H7 (cell line): ENCODE measurements at regions not wholly inside any gene's neighbourhood (a gene's known extent, or its start where the extent isn't known, plus 50 kb on each side); places are given as distances from the start of the nearest gene placed in this dataset.
A peak's percentile ranks its signal among the peaks of the same experiment; 100 is the strongest.

Source experiments
- DNase-seq: peaks from one replicate; pipeline ENCODE4 v3.0.0; 2012
- H3K27me3 ChIP-seq: 2 replicates; pipeline ENCODE4 v1.6.0; 2011; ENCODE audit warnings: mild to moderate bottlenecking, low read length; ENCODE audit not compliant: control insufficient read depth, insufficient read depth
- H3K36me3 ChIP-seq: replicated peaks from 2 replicates; pipeline ENCODE4 v1.5.1; 2011; ENCODE audit warnings: low read length; ENCODE audit not compliant: control insufficient read depth, insufficient read depth
- H3K4me3 ChIP-seq: 2 replicates; pipeline ENCODE4 v1.5.1; 2011; ENCODE audit warnings: low read depth, mild to moderate bottlenecking, control low read depth, low read length, moderate library complexity; ENCODE audit not compliant: insufficient read depth

DNA sequence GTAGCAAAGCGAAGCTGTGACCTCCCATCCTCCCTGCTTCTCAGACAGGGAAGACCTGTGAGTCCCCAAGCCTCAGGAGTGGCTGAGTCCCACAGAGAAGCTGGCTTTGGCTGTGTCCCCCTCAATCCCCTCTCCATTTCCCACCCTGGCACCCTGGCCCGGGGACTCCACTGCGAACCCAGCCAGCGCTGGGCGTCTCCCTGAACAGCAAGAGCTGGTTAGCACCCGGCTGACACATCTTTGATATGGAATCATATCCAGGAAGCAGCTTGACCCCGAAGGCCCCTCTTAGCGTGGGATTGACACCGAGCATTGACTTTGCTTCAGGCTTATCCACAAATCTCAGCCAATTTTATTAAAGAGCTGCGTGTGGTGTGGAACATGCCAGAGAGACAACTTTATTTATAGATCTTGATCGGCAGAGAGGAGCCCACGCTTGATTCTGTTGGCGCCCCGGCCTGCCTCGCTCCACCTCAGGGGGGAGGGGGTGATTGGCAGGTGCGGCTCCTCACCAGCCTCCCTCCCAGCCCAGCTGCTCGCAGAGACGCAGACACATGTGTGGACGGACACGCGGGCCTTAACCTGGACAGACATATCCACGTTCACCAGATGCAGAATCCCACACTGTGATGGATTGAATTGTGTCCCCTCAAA lies 120.7 kb upstream of the MVB12B start:
- H3K27me3 ChIP-seq: no peaks in the 10 kb centered on the region
- no peak for DNase-seq
- H3K36me3 ChIP-seq: no peaks in the 10 kb centered on the region
- no peak overlapping the region for H3K4me3 ChIP-seq

- no peaks in the 10 kb centered on the region for H3K27me3 ChIP-seq
- H3K4me3 ChIP-seq: no peak overlapping the region
- no peaks in the 10 kb centered on the region for H3K36me3 ChIP-seq
- DNase-seq: no peak
These were observed 119.4 kb upstream of the MVB12B start for GRCh38 chr9:126207256-126207655.

GRCh38 chr9:126208216-126208758 lies 118.3 kb upstream of the MVB12B start:
- no peak for DNase-seq
- Histone ChIP-seq H3K27me3 (no peaks in the 10 kb centered on the region), H3K36me3 (no peaks in the 10 kb centered on the region), H3K4me3 (no peak overlapping the region)

DNA sequence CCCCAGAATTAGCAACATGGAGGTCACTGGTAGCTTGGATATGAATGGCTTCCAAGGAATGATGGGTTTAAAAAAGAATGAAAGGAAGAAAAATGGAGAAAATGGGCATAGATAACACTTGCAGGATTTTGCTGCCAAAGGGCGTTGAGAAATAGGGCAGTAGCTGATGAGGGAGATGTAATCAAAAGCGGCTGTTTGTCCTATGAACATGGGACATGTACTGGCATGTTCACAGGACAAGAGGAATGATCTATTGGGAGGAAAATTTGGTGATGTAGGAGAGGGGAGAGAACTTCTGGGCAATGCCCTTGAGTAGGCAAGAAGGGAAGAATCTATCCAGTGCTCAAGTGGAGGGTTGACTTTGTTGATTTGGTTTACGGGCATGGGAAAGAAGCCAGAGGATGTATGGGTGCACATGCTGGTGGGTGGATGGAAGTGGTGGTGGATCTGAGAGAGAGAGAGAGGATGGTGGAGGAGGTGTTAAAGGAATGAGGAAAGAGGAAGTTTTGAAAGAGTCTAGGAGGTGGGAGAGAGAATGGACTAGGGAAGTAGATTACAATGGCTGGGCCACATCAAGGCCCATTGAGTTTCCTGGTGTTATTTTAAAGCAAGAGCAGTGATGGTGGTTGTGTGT lies 115.1 kb upstream of the MVB12B start:
- DNase-seq: no peak
- H3K36me3 ChIP-seq: no peaks in the 10 kb centered on the region
- H3K4me3 ChIP-seq: no peak overlapping the region
- no peaks in the 10 kb centered on the region for H3K27me3 ChIP-seq

DNA sequence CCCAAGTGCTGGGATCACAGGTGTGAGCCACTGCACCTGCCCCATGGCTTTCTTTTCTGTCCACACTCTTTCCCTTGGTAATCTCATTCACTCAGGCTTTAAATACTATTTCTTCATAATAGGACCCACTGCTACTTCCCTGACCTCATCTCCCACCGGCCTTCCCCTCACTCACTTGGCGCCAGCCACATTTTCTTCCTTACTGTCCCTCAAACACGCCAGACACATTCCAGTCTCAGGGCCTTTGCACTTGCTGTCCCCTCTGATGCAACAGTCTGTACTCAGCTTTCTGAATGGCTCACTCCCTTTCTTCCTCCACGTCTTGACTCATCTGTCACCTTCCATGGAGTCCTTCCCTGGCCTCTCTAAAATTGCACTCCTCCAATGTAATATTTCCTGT lies 111.1 kb upstream of the MVB12B start:
- Histone ChIP-seq H3K36me3 (no peaks in the 10 kb centered on the region), H3K27me3 (no peaks in the 10 kb centered on the region), H3K4me3 (no peak overlapping the region)
- no peak for DNase-seq

- Histone ChIP-seq H3K4me3 (no peak overlapping the region), H3K36me3 (no peaks in the 10 kb centered on the region), H3K27me3 (no peaks in the 10 kb centered on the region)
- DNase-seq: no peak
These were observed 109.8 kb upstream of the MVB12B start for GRCh38 chr9:126216826-126217225.

- no peak for DNase-seq
- no peak overlapping the region for H3K4me3 ChIP-seq
- no peaks in the 10 kb centered on the region for H3K36me3 ChIP-seq
- no peaks in the 10 kb centered on the region for H3K27me3 ChIP-seq
These were observed 109.4 kb upstream of the MVB12B start for GRCh38 chr9:126217250-126217653.

DNA sequence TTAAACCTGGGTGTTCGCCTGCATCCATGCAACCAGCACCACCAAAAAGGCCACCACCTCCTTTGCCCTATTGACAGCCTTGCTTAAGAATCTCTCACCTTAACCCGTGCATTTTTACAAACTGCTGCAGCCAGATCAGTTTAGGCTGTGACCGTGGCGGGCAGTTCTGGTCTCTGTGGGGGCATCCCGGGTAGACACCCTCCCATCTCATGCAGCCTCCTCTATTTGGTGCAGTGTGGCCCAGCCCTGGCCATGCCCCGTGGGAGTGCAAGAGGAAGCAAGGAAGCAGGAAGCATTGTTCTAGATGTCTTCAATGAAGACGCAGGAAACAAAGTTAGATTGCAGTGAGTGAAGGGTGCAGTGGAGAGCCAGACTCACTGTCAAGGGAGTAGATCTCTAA lies 108.8 kb upstream of the MVB12B start:
- Histone ChIP-seq H3K27me3 (no peaks in the 10 kb centered on the region), H3K4me3 (no peak overlapping the region), H3K36me3 (no peaks in the 10 kb centered on the region)
- DNase-seq: no peak

- DNase-seq: no peak
- no peaks in the 10 kb centered on the region for H3K27me3 ChIP-seq
These were observed 108.1 kb upstream of the MVB12B start for GRCh38 chr9:126218359-126219125.

GRCh38 chr9:126219166-126219565 lies 107.5 kb upstream of the MVB12B start:
- Histone ChIP-seq H3K27me3 (no peaks in the 10 kb centered on the region), H3K4me3 (no peak overlapping the region), H3K36me3 (no peaks in the 10 kb centered on the region)
- no peak for DNase-seq

More at GRCh38 chr9:126218359-126219125, 108.1 kb upstream of the MVB12B start:
- Histone ChIP-seq H3K4me3 (no peak overlapping the region), H3K36me3 (no peaks in the 10 kb centered on the region)

DNA sequence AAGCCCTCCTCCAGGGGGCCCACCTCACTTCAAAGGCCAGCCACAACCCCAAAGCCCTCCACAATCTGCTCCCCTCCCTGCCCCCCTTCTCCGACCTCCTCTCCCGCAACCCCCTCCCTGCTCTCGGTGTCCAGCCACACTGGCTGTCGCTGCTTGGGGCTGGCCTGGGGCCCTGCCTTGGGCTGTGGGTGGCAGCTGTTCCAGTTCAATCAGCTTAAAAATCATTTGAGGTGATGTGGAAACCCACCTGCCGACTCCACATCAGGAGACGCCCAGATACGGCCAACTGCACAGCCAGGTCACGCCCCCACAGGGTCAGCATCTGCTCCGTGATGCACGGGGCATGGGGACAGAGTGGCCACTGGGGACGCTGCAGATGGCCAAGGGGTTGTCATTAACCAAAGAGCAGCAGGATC lies 107.0 kb upstream of the MVB12B start:
- Histone ChIP-seq H3K36me3 (no peaks in the 10 kb centered on the region), H3K4me3 (no peak overlapping the region), H3K27me3 (no peaks in the 10 kb centered on the region)
- DNase-seq: peak; percentile 73

- Histone ChIP-seq H3K27me3 (no peaks in the 10 kb centered on the region), H3K4me3 (no peak overlapping the region), H3K36me3 (no peaks in the 10 kb centered on the region)
- DNase-seq: no peak
These were observed 105.1 kb upstream of the MVB12B start for GRCh38 chr9:126221480-126221879.

DNA sequence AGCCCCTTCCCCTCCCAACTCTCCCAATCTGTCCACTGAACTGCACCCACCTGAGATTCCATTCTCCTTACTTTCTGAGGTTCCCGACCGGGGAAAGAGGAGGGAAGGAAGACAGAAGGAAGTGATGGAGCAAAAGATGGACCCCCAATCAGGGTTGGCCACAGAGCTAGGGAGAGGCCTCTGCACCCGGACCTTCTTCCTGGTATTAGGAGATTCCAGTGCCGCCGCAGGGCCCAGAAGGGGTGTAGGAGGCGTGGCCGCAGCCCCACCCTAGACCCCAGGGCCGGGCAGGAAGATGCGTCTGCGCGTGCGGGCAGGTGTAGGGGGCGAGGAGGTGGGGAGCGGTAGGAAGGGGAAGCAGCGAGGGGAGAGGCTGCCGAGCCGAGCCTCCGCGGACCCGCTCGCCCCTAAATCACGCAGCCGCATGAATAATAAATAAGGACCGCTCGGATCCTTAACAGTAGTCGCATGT lies 104.2 kb upstream of the MVB12B start:
- DNase-seq: no peak
- no peaks in the 10 kb centered on the region for H3K27me3 ChIP-seq

GRCh38 chr9:126222835-126223431 lies 103.7 kb upstream of the MVB12B start:
- no peaks in the 10 kb centered on the region for H3K27me3 ChIP-seq
- no peaks in the 10 kb centered on the region for H3K36me3 ChIP-seq
- peak; percentile 54 for DNase-seq
- no peak overlapping the region; the same call in 1 of the 2 replicates for H3K4me3 ChIP-seq

More for the DNA sequence above, 104.2 kb upstream of the MVB12B start:
- H3K36me3 ChIP-seq: no peaks in the 10 kb centered on the region
- H3K4me3 ChIP-seq: no peak overlapping the region; the same call in 1 of the 2 replicates
